CD4-positive, alpha-beta T cell treated with Interleukin-6 at 100 ng/mL for 8 hours (primary cell): ENCODE measurements at regions not wholly inside any gene's neighbourhood (a gene's known extent, or its start where the extent isn't known, plus 50 kb on each side); places are given as distances from the start of the nearest gene placed in this dataset.
"Not testable (repeated sequence)": the region's sequence is repeated elsewhere in the genome, so short reads cannot be mapped to it uniquely, and the experiment has no call there.

Source experiments
- DNase-seq: peaks from one replicate; pipeline ENCODE4 v3.0.0-alpha.2; 2020; ENCODE audit warnings: mixed read lengths, low spot score

DNA sequence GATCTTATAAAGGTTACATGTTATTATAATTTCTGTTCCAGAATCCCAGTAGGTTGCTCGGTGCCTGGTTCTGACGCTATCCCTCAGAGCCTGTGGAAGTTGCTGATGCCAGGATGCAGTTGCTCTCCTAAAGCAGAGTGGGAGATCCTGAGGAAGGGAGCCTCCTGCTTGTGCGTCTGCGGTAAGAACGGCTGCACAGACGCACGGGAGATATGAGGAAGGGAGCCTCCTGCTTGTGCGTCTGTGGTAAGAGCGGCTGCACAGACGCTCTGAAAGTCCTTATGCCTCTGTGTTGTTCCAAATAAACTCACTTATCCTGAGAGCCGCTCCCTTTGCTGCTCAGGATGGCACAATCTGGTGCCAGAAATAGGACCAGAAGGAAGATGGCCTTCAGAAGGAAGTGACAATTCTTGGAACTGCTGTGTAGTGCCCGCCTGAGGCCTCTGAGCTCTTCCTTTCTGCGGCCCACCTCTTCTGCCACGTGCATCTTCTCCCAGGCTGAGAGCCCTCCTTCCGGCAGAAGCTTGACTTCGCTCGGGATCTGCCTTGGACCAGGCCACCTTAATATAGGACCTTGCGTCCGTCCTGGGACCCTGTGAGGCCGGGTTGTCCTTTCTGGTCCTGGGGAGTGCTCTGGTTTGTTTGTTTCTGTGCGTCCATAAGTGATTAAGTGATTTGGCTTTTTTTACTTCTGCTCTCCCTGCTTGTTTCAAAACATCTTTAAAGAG lies 89.5 kb downstream of the RTP5 start:
- DNase-seq: no peak

DNA sequence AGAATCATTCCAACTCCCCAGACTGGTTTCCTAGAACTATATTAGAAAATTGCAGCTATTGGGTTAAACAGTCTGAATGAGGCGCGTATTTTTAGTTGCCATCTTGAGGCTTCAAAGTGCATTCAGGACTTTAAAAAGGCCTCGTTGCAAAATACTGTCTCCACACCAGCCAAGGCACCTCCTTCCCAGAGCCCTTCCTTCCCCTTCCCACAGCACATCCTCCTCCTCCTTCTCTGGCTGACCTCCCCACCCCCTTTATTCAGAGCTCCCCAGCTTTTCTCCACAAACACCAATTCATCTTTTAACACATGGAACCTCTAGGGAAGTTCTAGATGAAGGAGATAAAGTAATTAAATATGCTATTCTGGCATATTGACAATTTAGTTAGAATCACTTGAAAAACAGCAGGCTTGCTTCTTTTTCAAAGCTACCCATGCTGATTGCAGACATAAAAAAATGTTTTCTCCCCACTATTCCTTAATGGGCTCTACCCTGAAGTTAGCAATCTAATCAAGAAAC lies 90.3 kb downstream of the RTP5 start:
- DNase-seq: no peak

DNA sequence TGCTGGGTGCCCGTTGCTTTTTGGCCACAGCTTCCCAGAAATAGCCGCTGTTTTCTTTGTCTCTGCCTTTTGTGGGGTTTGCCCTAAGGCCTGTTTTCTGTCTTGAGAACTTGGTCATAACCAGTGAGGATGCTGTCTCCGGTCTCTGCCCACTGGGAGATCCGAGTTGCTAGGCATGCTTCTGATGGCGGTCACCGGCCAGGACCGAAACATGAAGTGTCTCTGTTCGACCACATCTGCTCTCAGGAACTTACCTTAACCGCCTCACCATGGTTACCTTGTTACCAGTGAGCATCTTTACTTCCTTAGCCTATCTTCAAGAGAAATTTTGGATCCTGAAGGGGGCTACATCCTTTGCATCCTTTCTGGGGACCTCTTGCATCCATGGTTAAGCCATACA lies 91.9 kb downstream of the RTP5 start:
- no peak for DNase-seq

DNA sequence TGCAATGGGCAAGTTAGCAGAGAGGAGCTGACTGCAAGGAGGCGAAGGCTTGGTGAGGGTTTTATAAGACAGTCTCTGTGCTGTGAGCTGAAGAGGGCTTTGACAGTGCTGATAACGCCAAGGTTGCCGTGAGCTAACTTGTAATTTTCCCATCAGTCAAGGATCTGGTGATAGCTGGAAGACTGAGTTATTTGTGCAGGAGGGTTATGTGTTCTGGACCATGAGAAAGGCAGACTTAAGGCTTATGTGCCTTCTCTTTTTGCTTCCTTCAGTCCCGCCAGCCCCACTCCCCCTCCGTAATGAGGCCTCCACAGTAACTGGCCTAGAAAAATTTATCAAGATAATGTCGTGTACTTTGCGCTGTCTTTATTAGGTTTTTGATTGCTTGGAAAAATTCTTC lies 94.6 kb downstream of the RTP5 start:
- DNase-seq: no peak

DNA sequence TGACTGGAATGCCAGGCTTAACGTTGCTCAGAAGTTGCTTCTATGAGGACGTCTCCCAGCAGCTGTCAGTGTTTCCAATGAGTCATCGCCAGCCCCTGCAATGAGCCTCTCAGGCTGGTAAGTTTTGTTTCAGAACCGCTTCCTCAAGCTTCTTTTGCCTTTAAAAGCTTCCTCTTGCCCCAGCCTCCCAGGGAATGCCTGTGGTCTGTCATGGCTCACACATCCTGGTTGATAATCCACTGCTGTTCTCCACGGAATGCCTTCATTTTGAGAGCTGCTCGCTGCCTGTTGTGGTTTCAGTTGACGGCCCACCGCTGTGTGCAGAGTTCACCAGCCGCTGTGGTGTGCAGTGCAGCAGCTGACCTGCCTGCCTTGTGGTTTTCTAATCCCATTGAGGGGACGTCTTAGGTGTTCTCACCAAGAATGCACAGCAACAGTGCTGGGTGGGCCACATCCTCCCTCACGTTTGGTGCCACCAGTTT lies 96.4 kb downstream of the RTP5 start:
- DNase-seq: peak; percentile 24

GRCh38 chr2:241966647-241967466 lies 97.3 kb downstream of the RTP5 start:
- no peak for DNase-seq

GRCh38 chr2:241967467-241968144 lies 98.1 kb downstream of the RTP5 start:
- no peak for DNase-seq

DNA sequence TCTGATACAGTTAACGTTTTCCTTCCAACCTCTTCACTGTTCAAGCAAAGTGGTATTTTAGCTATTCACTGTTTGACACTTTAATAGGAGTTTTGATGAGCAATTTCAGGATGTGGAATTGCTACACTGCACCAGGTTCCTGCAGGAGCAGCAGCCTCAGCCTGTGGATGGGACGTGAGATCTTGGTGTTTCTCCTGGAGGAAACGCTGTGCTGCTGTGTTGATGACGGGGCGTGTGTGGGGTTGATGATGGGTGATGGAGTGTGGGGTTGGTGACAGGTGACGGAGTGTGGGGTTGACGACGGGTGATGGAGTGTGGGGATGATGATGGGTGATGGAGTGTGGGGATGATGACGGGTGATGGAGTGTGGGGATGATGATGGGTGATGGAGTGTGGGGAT lies 98.9 kb downstream of the RTP5 start:
- no peak for DNase-seq

DNA sequence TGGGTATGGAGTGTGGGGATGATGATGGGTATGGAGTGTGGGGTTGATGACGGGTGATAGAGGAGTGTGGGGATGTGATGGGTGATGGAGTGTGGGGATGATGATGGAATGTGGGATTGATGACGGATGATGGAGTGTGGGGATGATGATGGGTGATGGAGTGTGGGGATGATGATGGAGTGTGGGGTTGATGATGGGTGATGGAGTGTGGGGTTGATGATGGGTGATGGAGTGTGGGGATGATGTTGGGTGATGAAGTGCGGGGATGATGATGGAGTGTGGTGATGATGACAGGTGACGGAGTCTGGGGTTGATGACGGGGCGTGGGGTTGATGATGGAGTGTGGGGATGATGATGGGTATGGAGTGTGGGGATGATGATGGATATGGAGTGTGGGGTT lies 99.7 kb downstream of the RTP5 start:
- not testable (repeated sequence) for DNase-seq

GRCh38 chr2:241970716-241971115 lies 101.2 kb downstream of the RTP5 start:
- DNase-seq: no peak

GRCh38 chr2:241974096-241974495 lies 104.6 kb downstream of the RTP5 start:
- no peak for DNase-seq

- DNase-seq: no peak
Observed at GRCh38 chr2:241974851-241975592, 105.5 kb downstream of the RTP5 start.

DNA sequence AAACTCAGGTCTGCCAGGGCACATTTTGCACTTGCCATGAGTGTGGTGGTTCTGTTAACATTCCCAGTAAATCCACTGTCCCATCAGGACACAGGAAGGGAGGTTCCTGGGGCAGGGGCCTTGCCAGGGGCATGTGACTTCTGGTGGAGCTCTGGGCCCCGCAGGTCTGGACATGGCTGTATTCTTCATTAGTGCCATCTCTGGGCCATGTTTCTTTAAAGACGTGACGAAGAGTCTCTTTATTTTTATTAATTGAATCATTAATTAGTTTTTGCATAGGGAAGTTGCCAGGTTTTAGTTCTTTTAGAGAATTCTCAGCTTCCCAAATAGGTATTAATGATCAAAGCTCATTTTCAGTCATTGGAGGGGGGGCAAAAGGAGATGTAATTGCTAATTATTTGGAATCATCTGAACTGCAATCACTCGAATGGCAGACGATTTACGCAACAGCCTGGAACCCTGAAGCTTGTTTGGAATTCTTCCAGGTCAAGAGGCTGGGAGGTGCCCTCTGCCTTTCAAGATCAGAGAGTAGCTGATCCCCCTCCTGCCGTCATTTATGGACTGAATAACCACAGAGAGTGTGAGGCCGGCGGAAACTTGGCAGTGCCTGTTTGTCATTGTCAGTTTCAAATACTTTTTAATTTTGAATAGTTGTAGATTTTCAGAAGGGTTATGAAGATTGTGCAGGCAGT lies 106.2 kb downstream of the RTP5 start:
- no peak for DNase-seq

- no peak for DNase-seq
Observed at GRCh38 chr2:241976296-241976695, 106.8 kb downstream of the RTP5 start.

DNA sequence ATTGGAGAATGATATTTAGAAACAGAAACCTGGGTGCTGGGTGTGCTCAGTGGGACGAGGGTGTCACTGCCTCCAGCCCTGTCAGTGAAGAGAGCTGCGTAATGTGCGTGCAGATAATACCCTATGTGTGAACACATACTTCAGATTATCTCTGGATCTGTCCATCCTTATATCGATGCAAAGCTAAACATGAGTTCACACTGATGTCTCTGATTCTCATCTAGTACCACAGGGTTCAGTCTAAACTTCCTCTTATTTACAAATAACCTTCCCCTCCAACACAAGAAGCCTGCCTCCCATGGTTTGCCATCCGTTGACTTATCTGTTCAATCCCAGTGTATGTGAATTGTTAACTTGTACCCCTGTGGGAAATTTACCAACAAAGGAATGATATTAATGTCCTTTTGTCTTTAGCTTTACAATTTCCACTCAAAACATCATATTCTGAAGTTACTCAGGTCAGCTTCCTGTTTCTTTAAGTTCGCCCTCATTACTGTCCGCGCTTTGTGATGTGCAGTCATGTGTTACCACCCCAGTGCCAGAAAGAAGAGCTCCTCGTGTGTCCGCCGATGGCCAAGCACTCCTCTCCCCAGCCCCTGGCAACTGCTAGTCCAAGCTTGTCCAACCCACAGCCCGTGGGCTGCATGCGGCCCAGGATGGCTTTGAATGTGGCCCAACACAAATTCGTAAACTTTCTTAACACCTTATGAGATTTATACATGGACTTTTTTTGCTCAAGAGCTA lies 108.2 kb downstream of the RTP5 start:
- no peak for DNase-seq

GRCh38 chr2:241978670-241979069 lies 109.1 kb downstream of the RTP5 start:
- DNase-seq: no peak

DNA sequence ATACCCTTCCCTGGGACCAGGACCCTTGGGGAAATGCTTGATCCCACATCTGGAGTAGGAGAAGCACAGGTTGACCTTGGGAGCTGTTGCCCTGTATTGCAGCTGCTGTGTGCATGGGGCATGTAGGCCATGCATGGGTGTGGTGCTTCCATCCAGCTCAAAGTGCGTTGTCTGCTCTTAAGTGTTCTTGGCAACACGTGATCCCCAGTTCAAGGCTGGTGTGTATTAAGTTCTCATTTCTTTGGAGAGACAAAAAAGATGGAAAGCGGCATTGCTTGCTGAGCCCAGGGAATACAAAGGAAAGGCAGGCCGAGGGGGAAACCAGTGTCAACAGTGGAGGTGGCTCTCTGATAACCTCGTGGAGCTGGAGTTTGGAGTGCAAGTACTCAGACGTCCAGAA lies 110.7 kb downstream of the RTP5 start:
- no peak for DNase-seq

DNA sequence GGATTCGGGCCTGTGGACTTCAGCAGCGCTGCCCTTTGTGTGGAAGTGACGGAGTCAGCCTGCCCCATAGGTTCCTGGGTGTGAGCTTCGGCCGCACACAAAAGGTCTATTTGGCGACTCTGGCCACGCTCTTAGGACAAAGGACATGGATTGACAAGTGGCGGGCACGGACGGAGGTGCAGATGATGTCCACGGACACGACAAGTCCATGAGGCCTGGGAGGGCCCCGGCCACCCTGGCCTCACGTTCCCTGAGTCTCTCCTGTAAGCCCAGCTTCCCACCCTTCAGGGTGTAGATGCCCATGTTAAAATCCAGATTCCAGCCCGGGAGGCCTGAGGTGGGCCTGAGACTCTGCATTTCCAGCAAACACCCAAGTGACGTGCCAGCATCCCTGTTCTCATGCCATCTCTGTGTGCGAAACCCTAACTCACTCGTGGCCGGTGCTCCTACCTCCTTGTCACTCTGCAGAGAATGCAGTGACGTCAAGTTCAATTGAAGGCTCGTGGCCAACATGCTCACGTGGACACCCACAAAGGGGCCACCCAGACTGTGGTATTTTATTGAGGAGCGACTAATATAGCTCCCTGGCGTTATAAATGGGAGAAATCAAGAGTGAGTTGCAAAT lies 111.7 kb downstream of the RTP5 start:
- no peak for DNase-seq

DNA sequence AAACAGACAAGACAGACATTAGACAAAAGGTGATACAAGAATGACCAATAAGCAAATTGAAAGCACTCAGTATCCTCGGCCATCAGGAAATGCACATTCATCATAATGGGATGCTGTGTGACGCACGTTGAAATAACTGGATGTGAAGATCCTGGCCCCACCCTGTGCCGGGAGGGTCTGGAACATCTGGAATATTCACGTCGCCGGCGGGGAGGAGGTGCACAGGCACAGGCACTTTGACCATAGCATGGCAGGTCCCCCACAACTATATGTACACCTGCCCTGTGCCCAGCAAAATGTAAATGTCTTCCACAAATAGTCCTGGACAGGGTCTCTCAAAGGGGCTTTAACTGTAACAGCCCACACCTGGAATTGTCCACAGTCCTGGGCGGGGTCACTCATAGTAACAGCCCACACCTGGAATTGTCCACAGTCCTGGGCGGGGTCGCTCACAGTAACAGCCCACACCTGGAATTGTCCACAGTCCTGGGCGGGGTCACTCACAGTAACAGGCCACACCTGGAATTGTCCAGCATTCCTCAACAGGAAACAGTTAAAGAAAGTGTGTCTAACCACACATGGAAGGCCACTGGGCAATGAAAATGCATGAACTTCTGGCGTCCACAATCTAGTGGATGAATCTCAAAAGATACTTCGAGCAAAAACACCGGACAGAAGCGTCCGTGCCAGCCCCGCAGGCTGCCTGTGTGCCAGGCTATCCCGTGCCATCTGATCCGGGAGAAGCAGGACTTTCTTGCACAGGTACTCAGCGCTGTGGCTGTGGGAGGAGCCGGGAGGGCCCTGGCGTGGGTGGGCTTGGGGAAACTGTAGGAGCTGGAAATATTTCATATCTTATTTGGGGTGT lies 113.4 kb downstream of the RTP5 start:
- DNase-seq: no peak
